K562 (cell line): ENCODE measurements at regions not wholly inside any gene's neighbourhood (a gene's known extent, or its start where the extent isn't known, plus 50 kb on each side); places are given as distances from the start of the nearest gene placed in this dataset.
A peak's percentile ranks its signal among the peaks of the same experiment; 100 is the strongest.

Experiments
- ARID4B ChIP-seq: sonication (generic); formaldehyde crosslinking; IDR thresholded peaks from 2 replicates; pipeline ENCODE4 v1.8.0; 2022; ENCODE audit warnings: mild to moderate bottlenecking, missing genetic modification reagents
- ATF6 ChIP-seq: sonication (generic); formaldehyde crosslinking; IDR thresholded peaks from 2 replicates; pipeline ENCODE4 v1.4.0; 2020; ENCODE audit warnings: mild to moderate bottlenecking, missing genetic modification reagents
- BRD4 ChIP-seq: fragments of 200-600 bp; sonication (generic); IDR thresholded peaks from 2 replicates; pipeline ENCODE4 v1.6.1; 2017; ENCODE audit warnings: inconsistent platforms
- CTCF ChIP-seq, 3 experiments: IDR thresholded peaks in 2 of 3; conservative IDR thresholded peaks in 1 of 3; 2 replicates each; pipeline ENCODE4 v1.5.1; 2011 to 2012; ENCODE audit warnings: low read length in 3 of 3, mild to moderate bottlenecking in 3 of 3, control low read depth in 2 of 3, improper control_type of control experiment in 1 of 3, inconsistent platforms in 1 of 3, low read depth in 1 of 3, mixed read lengths in 1 of 3, moderate library complexity in 1 of 3; ENCODE audit not compliant: insufficient read depth in 2 of 3
- MAX ChIP-seq: sonication (generic); formaldehyde crosslinking; IDR thresholded peaks from 2 replicates; pipeline ENCODE4 v1.9.0; 2022; ENCODE audit warnings: mild to moderate bottlenecking, missing genetic modification reagents
- MXD1 ChIP-seq: fragments of 250-450 bp; sonication (Bioruptor Pico); IDR thresholded peaks from 2 replicates; pipeline ENCODE4 v1.8.0; 2021; ENCODE audit warnings: borderline replicate concordance, mild to moderate bottlenecking, moderate library complexity; ENCODE audit not compliant: poor library complexity, severe bottlenecking
- MYC ChIP-seq, 2 experiments: fragments of 250-450 bp in 1 of 2; sonication (Bioruptor Pico) in 1 of 2; IDR thresholded peaks; 2 replicates each; pipeline versions ENCODE4 v1.5.1 to v1.6.1; 2012 to 2021; ENCODE audit warnings: low read depth in 2 of 2, borderline replicate concordance in 1 of 2, improper control_type of control experiment in 1 of 2, low read length in 1 of 2, mild to moderate bottlenecking in 1 of 2, moderate library complexity in 1 of 2
- NFYB ChIP-seq: IDR thresholded peaks from 2 replicates; pipeline ENCODE4 v1.6.1; 2011; ENCODE audit warnings: mild to moderate bottlenecking, moderate library complexity; ENCODE audit not compliant: insufficient read length; ENCODE audit errors: extremely low read depth
- PTBP1 ChIP-seq: fragments of 200-400 bp; formaldehyde crosslinking; IDR thresholded peaks from 2 replicates; pipeline ENCODE4 v1.6.1; 2017; ENCODE audit warnings: low read depth, low read length
- SREBF1 ChIP-seq: fragments of 150-350 bp; IDR thresholded peaks from 2 replicates; pipeline ENCODE4 v1.6.1; 2014; ENCODE audit warnings: antibody characterized with exemption, low read depth, low read length, borderline replicate concordance
- SRSF3 ChIP-seq: fragments of 200-400 bp; formaldehyde crosslinking; IDR thresholded peaks from 2 replicates; pipeline ENCODE4 v1.6.1; 2016; ENCODE audit warnings: mild to moderate bottlenecking, low read length, moderate library complexity; ENCODE audit not compliant: insufficient read depth
- TEAD4 ChIP-seq, 2 experiments: sonication (generic) in 1 of 2; formaldehyde crosslinking in 1 of 2; IDR thresholded peaks; 2 replicates each; pipeline versions ENCODE4 v1.6.1 to v1.8.0; 2012 to 2022; ENCODE audit warnings: borderline replicate concordance in 1 of 2, inconsistent platforms in 1 of 2, low read length in 1 of 2, mild to moderate bottlenecking in 1 of 2, missing genetic modification reagents in 1 of 2
- XRCC5 ChIP-seq: fragments of 200-400 bp; formaldehyde crosslinking; IDR thresholded peaks from 2 replicates; pipeline ENCODE4 v1.6.1; 2017; ENCODE audit warnings: low read depth, mild to moderate bottlenecking, low read length
- ZNF324 ChIP-seq: fragments of 250-450 bp; sonication (Bioruptor Pico); IDR thresholded peaks from 2 replicates; pipeline ENCODE4 v1.4.0; 2020; ENCODE audit warnings: mild to moderate bottlenecking
- ZNF644 ChIP-seq: fragments of 200-800 bp; sonication (Bioruptor generic); IDR thresholded peaks from 2 replicates; pipeline ENCODE4 v1.6.1; 2016; ENCODE audit warnings: low read depth, missing genetic modification characterization, missing compliant biosample characterization

- no peak for TF ChIP-seq MXD1 (CRISPR knock-in tag)
- no peak for TF ChIP-seq ARID4B
- TF ChIP-seq PTBP1: no peak
- no peak for TF ChIP-seq SREBF1
- TF ChIP-seq NFYB: no peak
- no peak for TF ChIP-seq ZNF324 (CRISPR knock-in tag)
- no peak for TF ChIP-seq XRCC5
- no peak for TF ChIP-seq ATF6 (CRISPR knock-in tag)
- TF ChIP-seq CTCF (IDR thresholded peaks at IDR 0.05 in 2 of 3, conservative IDR thresholded peaks at IDR 0.05 in 1 of 3; ENCODE audit: insufficient read depth in 2 of 3, low read depth in 1 of 3, low read length in 3 of 3): peak in 1 of 3 experiments; percentile 14; a peak in 1 of 6 replicates
- no peak for TF ChIP-seq MYC (IDR thresholded peaks at IDR 0.05; ENCODE audit: low read depth, low read length)
- no peak for TF ChIP-seq MYC (CRISPR knock-in tag; IDR thresholded peaks at IDR 0.05; ENCODE audit: borderline replicate concordance, low read depth)
- no peak for TF ChIP-seq ZNF644
- no peak for TF ChIP-seq MAX (CRISPR knock-in tag)
- peak; percentile 30; the same call in 1 of the 2 replicates for TF ChIP-seq TEAD4 (IDR thresholded peaks at IDR 0.05; ENCODE audit: low read length)
- TF ChIP-seq TEAD4 (CRISPR knock-in tag; IDR thresholded peaks at IDR 0.05; ENCODE audit: borderline replicate concordance): no peak
- TF ChIP-seq BRD4: no peak
- TF ChIP-seq SRSF3: no peak
These were observed 73.6 kb upstream of the IGFBP5 start (continued) for GRCh38 chr2:216768908-216769411.
